Osteoblast (primary cell): ENCODE measurements at regions not wholly inside any gene's neighbourhood (a gene's known extent, or its start where the extent isn't known, plus 50 kb on each side); places are given as distances from the start of the nearest gene placed in this dataset.

ENCODE experiments used
- DNase-seq: peaks from one replicate; pipeline ENCODE4 v3.0.0; 2011; ENCODE audit warnings: low spot score, mixed read lengths; ENCODE audit not compliant: insufficient read length; ENCODE audit errors: missing footprints
- H2AFZ ChIP-seq: 2 replicates; pipeline ENCODE4 v1.6.0; 2011; ENCODE audit warnings: mild to moderate bottlenecking, low read length
- H3K27ac ChIP-seq: 2 replicates; pipeline ENCODE4 v1.5.1; 2011; ENCODE audit warnings: mild to moderate bottlenecking, low read depth, low read length, moderate library complexity
- H3K27me3 ChIP-seq: 2 replicates; pipeline ENCODE4 v1.6.0; 2012; ENCODE audit warnings: mild to moderate bottlenecking, control low read depth, inconsistent platforms, low read length, moderate library complexity; ENCODE audit not compliant: insufficient read depth
- H3K36me3 ChIP-seq: 2 replicates; pipeline ENCODE4 v1.5.1; 2011; ENCODE audit warnings: mild to moderate bottlenecking, low read length, control low read depth, moderate library complexity; ENCODE audit not compliant: insufficient read depth
- H3K4me1 ChIP-seq: 2 replicates; pipeline ENCODE4 v1.5.1; 2011; ENCODE audit warnings: mild to moderate bottlenecking, low read length, control low read depth, moderate library complexity; ENCODE audit not compliant: insufficient read depth
- H3K4me2 ChIP-seq: 2 replicates; pipeline ENCODE4 v1.6.0; 2011; ENCODE audit warnings: mild to moderate bottlenecking, low read length; ENCODE audit not compliant: insufficient read depth
- H3K4me3 ChIP-seq: fragments of 200-600 bp; sonication (generic); 3 replicates; pipeline ENCODE4 v1.5.1; 2012; ENCODE audit warnings: mild to moderate bottlenecking, low read length, inconsistent platforms; ENCODE audit not compliant: insufficient read depth
- H3K79me2 ChIP-seq: 2 replicates; pipeline ENCODE4 v1.6.0; 2012; ENCODE audit warnings: mild to moderate bottlenecking, low read length, control low read depth, inconsistent platforms; ENCODE audit not compliant: insufficient read depth
- H3K9me3 ChIP-seq: 2 replicates; pipeline ENCODE4 v1.5.1; 2011; ENCODE audit warnings: low read depth, low read length, control low read depth
- H4K20me1 ChIP-seq: 2 replicates; pipeline ENCODE4 v1.6.0; 2012; ENCODE audit warnings: mild to moderate bottlenecking, low read length, control low read depth; ENCODE audit not compliant: insufficient read depth
- CTCF ChIP-seq: IDR thresholded peaks from 2 replicates; pipeline ENCODE4 v1.5.1; 2011; ENCODE audit warnings: mild to moderate bottlenecking, low read depth, low read length, moderate library complexity; ENCODE audit errors: extremely low read depth

- TF ChIP-seq CTCF, result no peak
- Histone ChIP-seq H3K36me3 (no peaks in the 10 kb centered on the region), H3K4me2 (no peak overlapping the region), H3K4me3 (no peak overlapping the region), H2AFZ (no peak overlapping the region), H3K4me1 (no peaks in the 10 kb centered on the region), H3K27ac (no peak overlapping the region), H3K9me3 (no peaks in the 10 kb centered on the region), H3K79me2 (no peaks in the 10 kb centered on the region), H3K27me3 (no peaks in the 10 kb centered on the region), H4K20me1 (no peaks in the 10 kb centered on the region)
- DNase-seq, result no peak
Measured at GRCh38 chr15:29380466-29380865, 110.8 kb upstream of the NSMCE3 start.

- no peaks in the 10 kb centered on the region for H3K36me3 ChIP-seq
Measured at GRCh38 chr15:29379647-29380046, 110.0 kb upstream of the NSMCE3 start.

GRCh38 chr15:29377161-29377560 lies 107.5 kb upstream of the NSMCE3 start:
- Histone ChIP-seq H3K4me1 (no peaks in the 10 kb centered on the region), H3K36me3 (no peaks in the 10 kb centered on the region), H3K9me3 (no peaks in the 10 kb centered on the region), H3K4me3 (no peak overlapping the region), H3K79me2 (no peaks in the 10 kb centered on the region), H2AFZ (no peak overlapping the region), H3K4me2 (no peak overlapping the region), H4K20me1 (no peaks in the 10 kb centered on the region), H3K27ac (no peak overlapping the region), H3K27me3 (no peaks in the 10 kb centered on the region)
- TF ChIP-seq CTCF, result no peak
- DNase-seq, result no peak

More at GRCh38 chr15:29379647-29380046, 110.0 kb upstream of the NSMCE3 start:
- Histone ChIP-seq H3K9me3 (no peaks in the 10 kb centered on the region), H3K4me1 (no peaks in the 10 kb centered on the region), H3K27ac (no peak overlapping the region), H3K79me2 (no peaks in the 10 kb centered on the region), H3K27me3 (no peaks in the 10 kb centered on the region), H2AFZ (no peak overlapping the region), H3K4me3 (no peak overlapping the region), H3K4me2 (no peak overlapping the region), H4K20me1 (no peaks in the 10 kb centered on the region)
- no peak for TF ChIP-seq CTCF
- no peak for DNase-seq

- Histone ChIP-seq H3K36me3 (no peaks in the 10 kb centered on the region), H3K9me3 (no peaks in the 10 kb centered on the region), H3K4me1 (no peaks in the 10 kb centered on the region), H3K27ac (no peak overlapping the region), H3K4me3 (no peak overlapping the region), H4K20me1 (no peaks in the 10 kb centered on the region), H3K27me3 (no peaks in the 10 kb centered on the region), H3K79me2 (no peaks in the 10 kb centered on the region), H3K4me2 (no peak overlapping the region), H2AFZ (no peak overlapping the region)
- no peak for DNase-seq
- no peak for TF ChIP-seq CTCF
Measured at GRCh38 chr15:29376590-29376989, 107.0 kb upstream of the NSMCE3 start.
